GM12878 (cell line): ENCODE measurements at regions not wholly inside any gene's neighbourhood (a gene's known extent, or its start where the extent isn't known, plus 50 kb on each side); places are given as distances from the start of the nearest gene placed in this dataset.

Experiments
- ATAC-seq: fragments of 200-7000 bp; cut with Tn5 transposase; 3 replicates; pipeline ENCODE4 v1.9.1; 2020; ENCODE audit warnings: mild to moderate bottlenecking, moderate library complexity
- BruUV-seq: library from RNA; stranded (reverse); fragments of 400-500 nt; replicated peaks from 2 replicates; lab custom pipeline; 2021; lab: Mats Ljungman, UMichigan
- CTCF ChIA-PET: fragments of 300-600 bp; sonication (Branson Sonifier 250); formaldehyde crosslinking; extraction: SDS; loops from one replicate; lab custom pipeline; 2021; ENCODE audit warnings: inconsistent platforms; lab: Yijun Ruan, JAX
- POLR2A ChIA-PET: fragments of 350-600 bp; formaldehyde crosslinking; extraction: SDS; loops from one replicate; lab custom pipeline; 2021; ENCODE audit warnings: inconsistent platforms; lab: Charles Lee
- RAD21 ChIA-PET: fragments of 300-600 bp; sonication (Branson Sonifier 250); formaldehyde crosslinking; loops from one replicate; lab custom pipeline; 2023; ENCODE audit warnings: antibody characterized with exemption; ENCODE audit not compliant: unreplicated experiment; lab: Charles Lee
- SMC1A ChIA-PET: fragments of 300-600 bp; sonication (Branson Sonifier 250); formaldehyde crosslinking; loops from one replicate; lab custom pipeline; 2023; ENCODE audit not compliant: unreplicated experiment, uncharacterized antibody; lab: Charles Lee
- DNase-seq: peaks from one replicate; pipeline ENCODE4 v3.0.0-alpha.2; 2011; ENCODE audit warnings: low read depth, low spot score
- FAIRE-seq: peaks from 3 replicates; lab custom pipeline; 2011; peaks lifted over from hg19 to GRCh38; lab: Jason Lieb, UNC
- H2AFZ ChIP-seq: 2 replicates; pipeline ENCODE4 v1.6.0; 2011; ENCODE audit warnings: low read depth, low read length, control low read depth; ENCODE audit not compliant: control insufficient read depth
- H3K27ac ChIP-seq: 2 replicates; pipeline ENCODE4 v1.5.1; 2011; ENCODE audit warnings: control low read depth; ENCODE audit not compliant: control insufficient read depth, insufficient read depth
- H3K27me3 ChIP-seq, 2 experiments: replicated peaks in 1 of 2; 2 replicates each; pipeline versions ENCODE4 v1.6.0 to v1.6.1; 2011; ENCODE audit warnings: low read length in 1 of 2; ENCODE audit not compliant: control insufficient read depth in 2 of 2, insufficient read depth in 2 of 2
- H3K36me3 ChIP-seq, 2 experiments: 2 replicates each; pipeline ENCODE4 v1.5.1; 2011; ENCODE audit warnings: low read length in 1 of 2; ENCODE audit not compliant: control insufficient read depth in 2 of 2, insufficient read depth in 2 of 2
- H3K4me1 ChIP-seq: 2 replicates; pipeline ENCODE4 v1.6.1; 2011; ENCODE audit warnings: mild to moderate bottlenecking, low read length, moderate library complexity, mixed read lengths; ENCODE audit not compliant: control insufficient read depth, insufficient read depth
- H3K4me2 ChIP-seq: 2 replicates; pipeline ENCODE4 v1.6.0; 2011; ENCODE audit warnings: control low read depth; ENCODE audit not compliant: control insufficient read depth, insufficient read depth
- H3K4me3 ChIP-seq: fragments of 200-600 bp; sonication (generic); 2 replicates; pipeline ENCODE4 v1.5.1; 2016
- H3K79me2 ChIP-seq: 2 replicates; pipeline ENCODE4 v1.6.0; 2011; ENCODE audit warnings: low read length; ENCODE audit not compliant: control insufficient read depth, insufficient read depth
- H3K9ac ChIP-seq: 2 replicates; pipeline ENCODE4 v1.8.0; 2011; ENCODE audit warnings: low read length, control low read depth, mixed read lengths; ENCODE audit not compliant: control insufficient read depth, insufficient read depth
- H3K9me3 ChIP-seq: replicated peaks from 3 replicates; pipeline ENCODE4 v1.5.1; 2011; ENCODE audit warnings: mild to moderate bottlenecking, low read length; ENCODE audit not compliant: control insufficient read depth, insufficient read depth
- H4K20me1 ChIP-seq: 2 replicates; pipeline ENCODE4 v1.6.0; 2011; ENCODE audit not compliant: control insufficient read depth, insufficient read depth
- BMI1 ChIP-seq: fragments of 450-650 bp; IDR thresholded peaks from 2 replicates; pipeline ENCODE4 v1.6.1; 2016; ENCODE audit warnings: mild to moderate bottlenecking, moderate library complexity, borderline replicate concordance
- CEBPZ ChIP-seq: fragments of 150-350 bp; IDR thresholded peaks from 2 replicates; pipeline ENCODE4 v1.6.1; 2016; ENCODE audit warnings: low read depth, low read length
- FOXK2 ChIP-seq: fragments of 450-650 bp; IDR thresholded peaks from 2 replicates; pipeline ENCODE4 v1.6.1; 2017; ENCODE audit warnings: mild to moderate bottlenecking, moderate library complexity
- SMAD1 ChIP-seq: fragments of 450-650 bp; IDR thresholded peaks from 2 replicates; pipeline ENCODE4 v1.6.1; 2018; ENCODE audit warnings: mild to moderate bottlenecking, low read depth; ENCODE audit not compliant: partially characterized antibody
- ZNF274 ChIP-seq: IDR thresholded peaks from one replicate; pipeline ENCODE4 v1.8.0; 2011; ENCODE audit not compliant: insufficient read length, insufficient read depth
- WGBS: methylation state at CpG from one replicate; pipeline ENCODE4 v1.1.6; 2016; ENCODE audit warnings: low lambda C conversion rate; ENCODE audit not compliant: insufficient replicate concordance, insufficient coverage; ENCODE audit errors: missing lambda C conversion rate; 5-methylcytosine and 5-hydroxymethylcytosine counted together
- in situ Hi-C: fragments of 300-500 bp; cut with MboI; formaldehyde crosslinking; loops from 9 replicates; pipeline ENCODE4 v1.14.3; 2018; ENCODE audit warnings: mixed read lengths
- intact Hi-C: fragments of 100-400 bp; cut with micrococcal nuclease; formaldehyde crosslinking; loops from one replicate; pipeline ENCODE4 v1.14.2; 2022; ENCODE audit not compliant: unreplicated experiment

GRCh38 chr22:26837784-26838470, 180.5 kb downstream of the MIAT start:
- H4K20me1 ChIP-seq = no peaks in the 10 kb centered on the region
- H3K9ac ChIP-seq = no peak overlapping the region
- no peak for ATAC-seq
- H3K4me3 ChIP-seq = no peak overlapping the region
- ChIA-PET RAD21 (no interaction called here), CTCF (interaction anchor here (0.6 to 0.8 kb wide), 2 partner anchors 23 to 159 kb away, joined by 3 to 5 read pairs; no protein-coding TSS in a partner anchor), POLR2A (no interaction called here), SMC1A (no interaction called here)
- FAIRE-seq = no peak
- H3K27me3 ChIP-seq = no peaks in the 10 kb centered on the region
- no peaks in the 10 kb centered on the region for H3K79me2 ChIP-seq
- 0% methylated on average over 5 of the region's 5 CpGs for WGBS
- no peaks in the 10 kb centered on the region for H3K36me3 ChIP-seq
- H3K4me1 ChIP-seq = no peaks in the 10 kb centered on the region
- no peaks in the 10 kb centered on the region for H3K9me3 ChIP-seq
- H3K27ac ChIP-seq = no peak overlapping the region
- intact Hi-C loops (no loop called here), in situ Hi-C loops (no loop called here)
- no peak for TF ChIP-seq CEBPZ
- no peak for TF ChIP-seq FOXK2
- no peak for TF ChIP-seq SMAD1
- TF ChIP-seq BMI1 = no peak
- no peak for TF ChIP-seq ZNF274
- DNase-seq = no peak
- H2AFZ ChIP-seq = no peak overlapping the region
- no TSS peak for BruUV-seq
- H3K4me2 ChIP-seq = no peak overlapping the region
